ENCODE measurements at regions not wholly inside any gene's neighbourhood (a gene's known extent, or its start where the extent isn't known, plus 50 kb on each side); places are given as distances from the start of the nearest gene placed in this dataset.

DNA sequence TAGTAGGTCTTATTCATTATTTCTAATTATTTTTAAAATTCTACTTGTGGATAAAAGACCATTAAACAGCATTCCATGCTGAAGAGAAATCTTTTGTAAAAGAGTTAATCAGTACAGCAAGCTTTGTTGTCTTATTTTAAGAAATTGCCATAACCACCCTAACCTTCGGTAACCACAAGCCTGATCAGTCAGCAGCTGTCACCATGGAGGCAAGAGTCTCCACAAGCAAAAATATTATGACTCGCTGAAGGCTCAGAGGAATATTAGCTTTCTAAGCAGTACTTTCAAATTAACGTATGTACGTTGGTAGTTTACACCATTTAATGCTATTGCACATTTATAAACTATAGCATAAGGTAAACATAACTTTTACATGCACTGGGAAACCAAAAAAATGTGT lies 650.5 kb upstream of the LINC00305 start:
- Mint-ChIP-seq H3K9me3 (ENCODE audit: low read depth) (peaks cover 11% of the 10 kb centered on the region), H3K4me3 (ENCODE audit: unreplicated experiment) (no peak overlapping the region), H3K27me3 (ENCODE audit: low read depth) (no peaks in the 10 kb centered on the region), H3K36me3 (ENCODE audit: low read depth) (no peaks in the 10 kb centered on the region), H3K4me1 (ENCODE audit: low read depth) (no peaks in the 10 kb centered on the region), H3K27ac (ENCODE audit: unreplicated experiment) (no peak overlapping the region)
- TF ChIP-seq, protein P1, sequence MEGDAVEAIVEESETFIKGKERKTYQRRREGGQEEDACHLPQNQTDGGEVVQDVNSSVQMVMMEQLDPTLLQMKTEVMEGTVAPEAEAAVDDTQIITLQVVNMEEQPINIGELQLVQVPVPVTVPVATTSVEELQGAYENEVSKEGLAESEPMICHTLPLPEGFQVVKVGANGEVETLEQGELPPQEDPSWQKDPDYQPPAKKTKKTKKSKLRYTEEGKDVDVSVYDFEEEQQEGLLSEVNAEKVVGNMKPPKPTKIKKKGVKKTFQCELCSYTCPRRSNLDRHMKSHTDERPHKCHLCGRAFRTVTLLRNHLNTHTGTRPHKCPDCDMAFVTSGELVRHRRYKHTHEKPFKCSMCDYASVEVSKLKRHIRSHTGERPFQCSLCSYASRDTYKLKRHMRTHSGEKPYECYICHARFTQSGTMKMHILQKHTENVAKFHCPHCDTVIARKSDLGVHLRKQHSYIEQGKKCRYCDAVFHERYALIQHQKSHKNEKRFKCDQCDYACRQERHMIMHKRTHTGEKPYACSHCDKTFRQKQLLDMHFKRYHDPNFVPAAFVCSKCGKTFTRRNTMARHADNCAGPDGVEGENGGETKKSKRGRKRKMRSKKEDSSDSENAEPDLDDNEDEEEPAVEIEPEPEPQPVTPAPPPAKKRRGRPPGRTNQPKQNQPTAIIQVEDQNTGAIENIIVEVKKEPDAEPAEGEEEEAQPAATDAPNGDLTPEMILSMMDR (IDR thresholded peaks at IDR 0.05): no peak
- no peak for DNase-seq (ENCODE audit: low spot score)

DNA sequence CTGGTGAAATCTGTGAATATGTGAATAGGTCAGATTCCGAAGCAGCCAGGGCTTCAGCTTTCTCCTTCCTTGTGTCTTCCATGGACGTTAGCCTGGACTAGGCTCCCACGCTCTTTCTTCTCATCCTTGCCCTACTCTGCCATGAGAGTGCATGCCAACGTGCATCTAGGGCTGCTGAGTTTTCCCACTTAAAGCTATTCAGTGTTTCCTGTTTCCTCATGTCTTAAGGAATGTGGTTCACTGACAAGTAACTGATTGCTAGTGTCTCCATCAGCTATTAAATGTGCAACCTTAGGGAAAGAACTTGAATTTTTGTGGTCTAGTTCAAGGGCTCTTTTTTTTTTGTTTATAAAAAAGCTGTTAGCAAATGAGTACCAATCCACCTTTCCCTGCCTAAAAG lies 642.3 kb upstream of the LINC00305 start:
- H3K4me3 Mint-ChIP-seq (ENCODE audit: unreplicated experiment): no peak overlapping the region
- H3K27ac Mint-ChIP-seq (ENCODE audit: unreplicated experiment): no peak overlapping the region
- no peak for DNase-seq (ENCODE audit: low spot score)
- TF ChIP-seq, protein P1 (IDR thresholded peaks at IDR 0.05): no peak
- no peaks in the 10 kb centered on the region for H3K9me3 Mint-ChIP-seq (ENCODE audit: low read depth)
- no peaks in the 10 kb centered on the region for H3K36me3 Mint-ChIP-seq (ENCODE audit: low read depth)
- no peaks in the 10 kb centered on the region for H3K4me1 Mint-ChIP-seq (ENCODE audit: low read depth)
- H3K27me3 Mint-ChIP-seq (ENCODE audit: low read depth): peaks cover 2% of the 10 kb centered on the region

DNA sequence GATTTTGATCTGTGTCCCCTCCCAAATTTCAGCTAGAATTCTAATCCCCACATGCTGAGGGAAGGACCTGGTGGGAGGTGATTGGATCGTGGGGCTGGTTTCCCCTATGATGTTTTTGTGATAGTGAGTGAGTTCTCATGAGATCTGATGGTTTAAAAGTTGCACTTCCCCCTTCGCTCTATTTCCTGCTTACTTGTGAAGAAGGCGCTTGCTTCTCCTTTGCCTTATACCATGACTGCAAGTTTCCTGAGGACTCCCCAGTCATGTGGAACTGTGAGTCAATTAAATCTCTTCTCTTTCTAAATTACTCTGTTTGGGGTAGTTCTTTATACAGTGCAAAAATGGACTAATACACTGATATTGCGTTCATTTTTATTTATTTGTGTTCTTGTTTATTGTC lies 636.8 kb upstream of the LINC00305 start:
- DNase-seq (ENCODE audit: low spot score): no peak
- H3K4me3 Mint-ChIP-seq (ENCODE audit: unreplicated experiment): no peak overlapping the region
- no peak overlapping the region for H3K27ac Mint-ChIP-seq (ENCODE audit: unreplicated experiment)
- H3K4me1 Mint-ChIP-seq (ENCODE audit: low read depth): no peaks in the 10 kb centered on the region
- H3K36me3 Mint-ChIP-seq (ENCODE audit: low read depth): no peaks in the 10 kb centered on the region
- H3K9me3 Mint-ChIP-seq (ENCODE audit: low read depth): peaks cover 6% of the 10 kb centered on the region
- TF ChIP-seq, protein P1 (IDR thresholded peaks at IDR 0.05): no peak
- peaks cover 4% of the 10 kb centered on the region for H3K27me3 Mint-ChIP-seq (ENCODE audit: low read depth)

DNA sequence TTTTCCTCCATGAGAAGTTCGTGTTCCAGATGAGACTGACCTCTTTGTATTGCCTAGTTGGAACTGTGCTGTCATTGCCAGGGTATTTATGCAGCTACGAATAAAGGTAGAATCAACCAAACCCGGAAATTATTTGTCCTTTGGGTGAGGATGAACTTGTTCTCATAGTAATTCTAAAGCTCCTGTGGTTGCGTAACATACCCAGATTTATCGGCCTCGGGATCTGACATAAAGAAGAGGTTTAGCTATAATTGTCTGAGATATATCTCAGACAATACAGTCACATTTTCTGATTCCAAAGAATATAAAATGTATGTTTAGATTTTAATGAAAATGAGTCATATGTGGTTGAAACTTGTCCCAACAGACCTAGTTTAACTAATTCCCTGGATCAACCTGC lies 628.7 kb upstream of the LINC00305 start:
- no peak for DNase-seq (ENCODE audit: low spot score)
- H3K27me3 Mint-ChIP-seq (ENCODE audit: low read depth): peaks cover 2% of the 10 kb centered on the region
- no peaks in the 10 kb centered on the region for H3K9me3 Mint-ChIP-seq (ENCODE audit: low read depth)
- TF ChIP-seq, protein P1 (IDR thresholded peaks at IDR 0.05): no peak
- no peaks in the 10 kb centered on the region for H3K4me1 Mint-ChIP-seq (ENCODE audit: low read depth)
- no peak overlapping the region for H3K4me3 Mint-ChIP-seq (ENCODE audit: unreplicated experiment)
- H3K36me3 Mint-ChIP-seq (ENCODE audit: low read depth): no peaks in the 10 kb centered on the region
- no peak overlapping the region for H3K27ac Mint-ChIP-seq (ENCODE audit: unreplicated experiment)

DNA sequence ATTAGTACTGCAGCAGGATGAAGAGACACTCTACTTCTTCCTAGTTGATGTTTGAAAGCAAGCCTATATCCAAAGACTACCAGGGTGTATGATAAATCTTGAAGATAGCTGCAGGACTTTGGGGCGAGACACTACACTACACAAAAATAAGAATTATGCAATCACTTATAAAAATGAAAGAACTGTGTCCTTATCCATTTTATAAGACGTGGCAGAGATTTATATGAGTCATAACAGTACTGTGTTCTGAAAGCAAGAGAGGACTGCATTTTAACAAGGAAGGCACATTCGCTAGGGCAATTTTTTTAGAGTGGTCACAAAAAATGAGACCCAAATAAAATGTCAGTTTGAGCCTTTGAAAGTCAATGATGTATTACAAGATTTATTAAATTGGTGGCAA lies 617.0 kb upstream of the LINC00305 start:
- DNase-seq (ENCODE audit: low spot score): no peak
- Mint-ChIP-seq H3K9me3 (ENCODE audit: low read depth) (no peaks in the 10 kb centered on the region), H3K36me3 (ENCODE audit: low read depth) (no peaks in the 10 kb centered on the region), H3K27ac (ENCODE audit: unreplicated experiment) (no peak overlapping the region), H3K27me3 (ENCODE audit: low read depth) (no peaks in the 10 kb centered on the region), H3K4me1 (ENCODE audit: low read depth) (no peaks in the 10 kb centered on the region), H3K4me3 (ENCODE audit: unreplicated experiment) (no peak overlapping the region)
- TF ChIP-seq, protein P1 (IDR thresholded peaks at IDR 0.05): no peak

All from chondrocyte (in vitro differentiated cells).